C4-2B (cell line): ENCODE measurements at regions not wholly inside any gene's neighbourhood (a gene's known extent, or its start where the extent isn't known, plus 50 kb on each side); places are given as distances from the start of the nearest gene placed in this dataset.

Source experiments
- H3K27ac ChIP-seq: fragments of 450-650 bp; 2 replicates; pipeline ENCODE4 v1.5.1; 2017
- CTCF ChIP-seq: fragments of 450-650 bp; conservative IDR thresholded peaks from 2 replicates; pipeline ENCODE4 v1.5.1; 2017; ENCODE audit warnings: mild to moderate bottlenecking
- ZFX ChIP-seq: fragments of 450-650 bp; IDR thresholded peaks from 2 replicates; pipeline ENCODE4 v1.6.1; 2017

DNA sequence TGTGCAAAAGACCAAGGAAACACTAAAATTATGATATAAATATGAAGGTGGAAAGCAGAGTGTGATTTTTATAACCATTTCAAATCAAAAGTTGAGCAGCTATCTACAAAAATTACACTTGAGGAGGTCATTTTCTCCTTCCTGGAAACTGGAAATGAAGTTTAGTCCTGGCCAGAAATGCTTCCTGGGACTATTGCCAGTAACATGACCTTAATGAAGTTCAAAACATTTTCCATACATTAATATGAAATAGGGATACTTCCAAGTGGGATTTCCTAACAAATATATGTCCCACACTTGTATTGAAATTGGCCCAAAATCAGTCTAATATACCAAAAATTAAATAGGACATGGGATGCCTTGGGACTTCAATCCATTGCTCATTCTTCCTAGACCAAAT, 1556.8 kb upstream of the MIR17HG start:
- no peak overlapping the region for H3K27ac ChIP-seq
- no peak for TF ChIP-seq ZFX
- TF ChIP-seq CTCF = no peak

DNA sequence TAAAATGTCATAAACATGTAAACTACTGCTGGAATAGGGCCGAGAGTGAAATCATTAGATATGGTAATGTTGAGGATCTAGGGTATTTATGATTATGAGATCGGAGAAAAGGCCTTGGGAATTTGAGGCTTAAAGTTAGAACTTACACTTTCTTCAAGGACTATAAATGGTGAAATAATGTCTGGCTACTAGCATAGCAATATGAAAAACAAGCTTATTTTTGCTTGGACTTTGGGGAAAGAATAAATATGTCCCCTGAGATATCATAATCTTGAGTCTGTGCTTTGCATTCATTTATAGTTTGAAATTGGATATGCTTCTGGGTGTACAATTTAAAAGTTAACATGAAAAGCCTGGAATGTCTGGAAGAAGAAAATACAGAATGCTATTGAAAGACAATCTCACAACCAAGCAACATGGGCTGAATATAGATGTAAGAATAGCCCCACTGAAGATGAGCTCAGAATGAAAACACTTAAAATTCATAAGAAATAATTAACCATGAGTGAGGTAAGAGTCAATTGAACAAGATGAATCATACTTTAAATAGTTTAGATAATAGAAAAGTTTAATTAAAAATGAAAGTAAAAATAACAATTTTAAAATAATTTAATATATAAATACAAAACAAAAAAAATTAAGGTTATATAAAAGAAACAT, 1555.4 kb upstream of the MIR17HG start:
- TF ChIP-seq ZFX (no peak), CTCF (no peak)
- no peak overlapping the region for H3K27ac ChIP-seq

- H3K27ac ChIP-seq = no peak overlapping the region
- TF ChIP-seq ZFX (no peak), CTCF (no peak)
These were observed 1551.3 kb upstream of the MIR17HG start for GRCh38 chr13:89796196-89796595.

- TF ChIP-seq CTCF (no peak), ZFX (no peak)
- H3K27ac ChIP-seq = no peak overlapping the region
These were observed 1543.6 kb upstream of the MIR17HG start for GRCh38 chr13:89803839-89804238.

DNA sequence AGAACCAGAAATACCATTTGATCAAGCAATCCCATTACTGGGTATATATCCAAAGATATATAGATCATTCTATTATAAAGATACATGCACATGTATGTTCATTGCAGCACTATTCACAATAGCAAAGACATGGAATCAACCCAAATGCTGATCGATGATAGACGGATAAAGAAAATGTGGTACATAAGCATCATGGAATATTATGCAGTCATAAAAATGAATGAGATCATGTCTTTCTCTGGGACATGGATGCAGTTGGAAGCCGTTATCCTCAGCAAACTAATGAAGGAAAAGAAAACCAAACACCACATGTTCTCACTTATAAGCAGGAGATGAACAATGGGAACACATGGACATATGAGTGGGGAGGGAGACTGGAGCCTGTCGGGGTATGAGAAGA, 1540.9 kb upstream of the MIR17HG start:
- no peak for TF ChIP-seq ZFX
- TF ChIP-seq CTCF = no peak

DNA sequence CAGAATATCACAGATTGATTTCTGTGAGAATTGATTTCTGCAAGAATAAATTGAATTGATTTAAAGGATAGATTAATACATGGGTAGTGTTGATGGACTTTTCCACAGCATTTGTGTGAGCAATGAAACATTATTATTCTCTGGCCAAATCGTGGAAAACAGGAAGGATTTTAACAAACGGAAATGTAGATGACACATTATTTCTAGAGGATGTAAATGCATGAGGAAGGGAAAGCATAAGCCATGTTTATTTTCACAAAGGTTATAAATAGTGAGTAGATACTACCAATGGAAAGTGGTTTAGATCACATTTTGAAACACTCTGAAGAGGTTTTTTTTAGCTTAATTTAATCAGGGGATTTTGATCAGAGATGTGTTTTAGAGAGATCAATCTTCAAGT, 1534.6 kb upstream of the MIR17HG start:
- no peak overlapping the region for H3K27ac ChIP-seq
- TF ChIP-seq CTCF (no peak), ZFX (no peak)

More for the DNA sequence above, 1540.9 kb upstream of the MIR17HG start:
- H3K27ac ChIP-seq = no peak overlapping the region

- TF ChIP-seq ZFX (no peak), CTCF (no peak)
These were observed 1531.1 kb upstream of the MIR17HG start for GRCh38 chr13:89816404-89816803.

More at GRCh38 chr13:89816404-89816803, 1531.1 kb upstream of the MIR17HG start:
- H3K27ac ChIP-seq = no peak overlapping the region
